Stimulated activated CD4-positive, alpha-beta T cell treated with anti-CD3 and anti-CD28 coated beads, Interleukin-1b, Interleukin-23, amount 100 ng/mL, for 24 hours (primary cell): ENCODE measurements at regions not wholly inside any gene's neighbourhood (a gene's known extent, or its start where the extent isn't known, plus 50 kb on each side); places are given as distances from the start of the nearest gene placed in this dataset.
"Not testable (repeated sequence)": the region's sequence is repeated elsewhere in the genome, so short reads cannot be mapped to it uniquely, and the experiment has no call there.

ENCODE experiments used
- DNase-seq, 4 experiments: peaks; one replicate each; pipeline ENCODE4 v3.0.0-alpha.2; 2020; ENCODE audit warnings: low read depth in 4 of 4, low spot score in 1 of 4

DNA sequence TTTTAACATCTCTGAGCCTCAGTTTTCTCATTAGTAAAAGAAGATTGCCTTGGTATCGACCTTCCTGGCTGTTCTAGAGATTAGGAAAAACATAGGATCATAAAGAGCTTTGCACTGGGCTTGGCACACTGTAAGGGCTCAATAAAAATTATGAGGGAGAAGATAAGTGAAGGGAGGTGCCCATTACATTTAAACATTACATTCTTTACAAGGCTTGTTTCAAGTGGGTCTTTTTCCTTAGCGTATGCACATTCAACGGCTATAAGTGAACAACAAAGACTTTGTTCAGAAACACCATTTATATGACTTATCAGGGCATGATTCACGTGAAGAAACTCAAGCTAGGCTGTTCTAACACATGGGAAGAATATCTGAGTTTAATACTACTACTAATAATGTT lies 351.9 kb upstream of the NPVF start:
- no peak for DNase-seq

DNA sequence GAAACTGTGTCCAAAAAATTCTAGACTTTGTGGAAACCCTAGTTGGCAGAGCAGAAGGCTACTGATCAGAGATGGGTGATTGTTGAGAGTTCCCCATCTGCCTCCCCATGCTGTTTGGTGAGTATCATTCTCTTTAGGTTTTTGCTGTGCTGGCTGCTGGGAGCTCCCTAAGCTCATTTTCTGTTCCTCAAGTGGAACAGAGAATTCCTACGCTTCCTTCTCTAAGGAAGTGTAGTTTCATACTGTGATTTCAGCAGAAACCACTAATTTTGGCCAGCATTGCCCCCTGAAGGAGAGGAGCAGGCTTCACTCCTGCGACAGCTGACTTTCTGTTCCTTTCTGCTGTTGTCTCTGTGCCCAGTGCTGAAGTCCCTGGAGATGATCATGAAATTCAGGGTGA lies 355.3 kb upstream of the NPVF start:
- DNase-seq, result no peak

DNA sequence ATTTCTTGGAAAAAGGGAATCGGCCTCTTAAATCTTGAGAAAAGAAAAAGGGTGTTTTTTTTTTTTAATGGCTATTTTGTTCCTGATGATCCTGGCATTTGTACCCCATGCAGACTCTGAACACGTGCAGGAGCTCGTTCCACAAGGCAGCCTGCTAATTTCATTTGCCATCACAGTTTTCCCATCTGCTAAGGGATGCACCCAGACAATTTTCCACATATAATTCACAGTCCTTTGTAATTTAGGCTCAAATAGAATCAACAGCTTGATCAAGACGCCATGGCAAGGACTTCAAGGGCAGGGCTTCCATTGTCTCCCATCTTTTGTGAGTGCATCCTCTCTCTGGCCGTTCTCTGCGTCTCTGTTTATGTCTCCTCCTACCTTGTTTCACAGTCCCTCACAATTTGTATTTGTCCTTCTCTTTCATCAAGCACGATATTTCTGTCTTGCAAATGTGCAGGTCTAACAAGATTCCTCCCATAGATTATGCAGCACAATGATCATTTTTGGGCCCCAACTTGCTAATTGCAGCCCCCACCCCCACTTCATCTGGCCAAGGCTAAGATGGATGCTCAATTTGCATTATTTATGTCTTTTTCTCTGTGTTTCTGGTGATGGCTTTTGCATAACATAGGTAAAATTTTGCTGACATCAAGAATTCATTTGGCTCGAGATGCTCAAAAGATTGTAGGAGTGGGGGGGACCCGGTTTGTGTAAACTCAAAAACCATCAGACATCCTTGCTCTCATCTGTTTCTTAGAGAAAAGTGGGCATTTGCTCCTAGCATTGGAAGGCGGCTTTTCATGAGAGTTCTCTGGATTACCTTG lies 356.0 kb upstream of the NPVF start:
- no peak for DNase-seq

- no peak for DNase-seq
Measured at GRCh38 chr7:25586513-25586912, 358.2 kb upstream of the NPVF start.

DNA sequence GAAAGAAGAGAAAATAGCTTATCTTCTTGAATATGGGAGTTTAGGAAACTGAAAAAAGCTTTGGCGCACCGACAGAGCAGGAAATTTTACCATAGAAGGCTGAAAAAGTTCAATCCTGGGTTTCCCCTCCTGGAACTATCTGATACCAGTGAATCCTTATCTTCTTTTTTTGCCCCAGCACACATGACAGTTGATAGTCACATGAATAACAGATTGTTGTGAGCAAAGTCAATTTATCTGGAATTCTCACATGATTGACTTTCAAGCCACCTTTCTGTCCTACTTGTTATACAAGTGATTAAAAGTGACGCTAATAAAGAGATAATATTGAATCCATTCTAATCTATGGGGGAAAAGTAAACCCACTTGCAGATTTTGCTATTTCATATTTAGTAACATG lies 365.8 kb upstream of the NPVF start:
- DNase-seq, result no peak

DNA sequence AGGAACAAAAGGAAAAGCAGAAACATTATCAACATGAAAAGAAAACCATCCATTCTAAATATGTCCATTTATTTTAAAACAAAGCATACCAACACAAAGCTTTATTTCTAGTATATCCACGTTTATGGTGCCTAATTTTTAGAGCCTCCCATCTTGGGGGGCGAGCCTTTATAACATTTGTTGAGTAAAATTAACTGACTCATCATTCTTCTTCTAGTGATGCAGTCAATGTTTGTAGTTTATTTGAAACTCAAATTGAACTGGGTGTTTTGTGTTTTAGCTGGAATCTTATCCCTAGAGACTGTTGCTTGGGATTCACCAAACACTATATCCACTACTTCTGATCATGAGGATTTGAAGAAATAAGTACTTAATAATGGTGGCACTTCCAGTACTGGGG lies 366.4 kb upstream of the NPVF start:
- DNase-seq, result no peak

GRCh38 chr7:25595996-25596395 lies 367.7 kb upstream of the NPVF start:
- no peak for DNase-seq

DNA sequence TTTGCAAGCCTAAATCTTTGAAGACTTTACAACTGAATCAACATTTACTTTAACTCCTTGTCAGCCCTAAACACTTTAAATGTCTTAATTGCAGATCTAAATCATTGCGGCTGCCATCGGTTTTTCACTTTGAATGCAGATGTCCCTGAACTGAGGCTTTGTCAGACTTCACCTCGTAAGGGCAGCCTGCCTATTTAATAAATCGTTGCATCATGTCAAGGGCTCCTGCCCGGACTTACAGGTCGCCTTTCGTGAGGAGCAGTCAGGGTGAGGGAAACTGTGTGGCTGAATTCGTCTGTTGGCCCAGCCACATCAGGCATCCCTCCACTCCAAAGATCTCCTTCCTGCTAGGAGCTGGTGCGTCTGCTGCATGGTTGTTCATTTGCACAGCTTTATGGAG lies 368.2 kb upstream of the NPVF start:
- no peak for DNase-seq

DNA sequence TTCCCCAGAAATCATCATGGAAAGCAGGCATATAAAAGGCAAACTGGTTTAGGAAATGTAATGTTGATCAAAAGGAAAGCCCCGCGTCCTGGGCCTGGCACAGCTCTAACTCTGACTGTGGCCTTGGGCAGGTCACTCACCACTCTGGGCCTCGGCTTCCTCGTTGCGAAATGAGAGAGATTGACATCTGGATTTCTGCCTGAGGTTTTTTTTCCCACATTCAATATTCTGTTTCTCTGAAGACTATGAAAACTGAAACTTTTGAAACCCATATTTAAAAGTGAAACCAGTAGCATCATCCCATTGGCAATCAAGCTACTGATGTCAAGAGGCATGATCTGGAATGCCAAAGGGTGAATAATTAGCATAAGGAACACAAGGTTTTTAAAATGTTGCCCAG lies 369.7 kb upstream of the NPVF start:
- DNase-seq, result no peak

DNA sequence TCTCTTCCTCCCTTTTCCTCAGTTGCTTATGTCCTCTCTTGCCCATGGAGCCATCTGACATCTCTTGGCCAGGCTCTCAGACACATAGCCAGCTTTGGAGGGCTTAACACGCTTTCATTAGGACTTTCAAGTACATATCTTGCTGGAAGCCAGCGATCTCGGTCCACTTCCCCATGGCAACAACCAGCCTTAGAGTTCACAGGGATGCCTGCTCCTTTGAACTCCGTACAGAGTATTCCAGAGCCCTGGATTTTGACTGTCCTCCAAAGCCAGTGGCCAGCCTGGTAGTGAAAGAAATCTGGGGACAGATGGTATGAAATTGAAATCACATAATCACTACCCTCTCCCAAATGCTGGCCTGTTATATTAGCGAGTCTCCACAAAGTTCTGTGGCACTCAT lies 370.5 kb upstream of the NPVF start:
- DNase-seq, result no peak

DNA sequence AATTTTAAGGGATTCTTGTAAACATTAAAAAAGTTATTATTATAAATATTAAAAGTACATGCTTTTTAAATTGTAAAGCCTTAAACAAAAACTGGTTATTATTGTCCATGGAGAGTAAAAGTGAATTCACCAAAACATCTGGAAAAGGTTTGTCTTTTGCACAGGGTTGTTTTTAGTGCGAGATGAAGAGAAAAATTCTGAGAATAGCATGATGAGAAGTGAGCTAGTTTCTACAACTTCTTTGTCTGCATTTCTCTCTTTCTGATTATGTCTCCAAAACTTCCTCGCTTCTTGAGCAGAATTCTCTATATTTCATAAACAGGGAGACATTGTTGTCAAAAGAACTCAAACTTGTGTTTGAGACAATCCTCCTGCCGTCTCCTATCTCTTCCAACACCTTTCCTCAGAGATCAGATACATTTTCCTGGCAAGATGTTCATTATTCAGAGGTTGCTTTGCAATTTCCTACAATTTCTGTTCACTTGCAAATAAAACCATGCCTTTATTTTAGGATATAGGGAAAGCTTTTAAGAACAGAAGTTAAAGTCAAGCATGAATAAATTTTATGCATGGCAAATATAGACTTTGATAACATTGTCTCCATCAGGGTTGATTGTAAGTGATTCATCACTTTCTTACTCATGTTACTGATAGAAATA lies 372.1 kb upstream of the NPVF start:
- DNase-seq, result no peak

DNA sequence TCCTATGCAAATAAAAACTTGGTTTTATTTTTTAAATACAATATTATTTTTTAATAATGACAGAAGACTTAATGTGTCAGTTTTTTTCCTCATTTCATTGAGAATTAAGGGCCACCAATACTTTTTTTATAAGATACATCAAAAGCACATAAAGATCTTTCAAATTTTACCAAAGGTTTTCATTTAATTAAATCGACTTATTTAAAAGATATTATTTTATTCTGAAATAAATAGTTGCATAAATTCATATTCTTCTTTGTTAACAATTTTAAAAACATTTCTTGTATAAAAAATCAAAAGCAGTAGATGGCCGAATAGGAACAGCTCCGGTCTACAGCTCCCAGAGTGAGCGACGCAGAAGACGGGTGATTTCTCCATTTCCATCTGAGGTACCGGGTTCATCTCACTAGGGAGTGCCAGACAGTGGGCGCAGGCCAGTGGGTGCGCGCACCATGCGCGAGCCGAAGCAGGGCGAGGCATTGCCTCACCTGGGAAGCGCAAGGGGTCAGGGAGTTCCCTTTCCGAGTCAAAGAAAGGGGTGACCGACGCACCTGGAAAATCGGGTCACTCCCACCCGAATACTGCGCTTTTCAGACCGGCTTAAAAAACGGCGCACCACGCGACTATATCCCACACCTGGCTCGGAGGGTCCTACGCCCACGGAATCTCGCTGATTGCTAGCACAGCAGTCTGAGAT lies 374.6 kb upstream of the NPVF start:
- DNase-seq, result not testable (repeated sequence)

DNA sequence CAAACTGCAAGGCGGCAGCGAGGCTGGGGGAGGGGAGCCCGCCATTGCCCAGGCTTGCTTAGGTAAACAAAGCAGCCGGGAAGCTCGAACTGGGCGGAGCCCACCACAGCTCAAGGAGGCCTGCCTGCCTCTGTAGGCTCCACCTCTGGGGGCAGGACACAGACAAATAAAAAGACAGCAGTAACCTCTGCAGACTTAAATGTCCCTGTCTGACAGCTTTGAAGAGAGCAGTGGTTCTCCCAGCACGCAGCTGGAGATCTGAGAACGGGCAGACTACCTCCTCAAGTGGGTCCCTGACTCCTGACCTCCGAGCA lies 375.1 kb upstream of the NPVF start:
- DNase-seq, result not testable (repeated sequence)

DNA sequence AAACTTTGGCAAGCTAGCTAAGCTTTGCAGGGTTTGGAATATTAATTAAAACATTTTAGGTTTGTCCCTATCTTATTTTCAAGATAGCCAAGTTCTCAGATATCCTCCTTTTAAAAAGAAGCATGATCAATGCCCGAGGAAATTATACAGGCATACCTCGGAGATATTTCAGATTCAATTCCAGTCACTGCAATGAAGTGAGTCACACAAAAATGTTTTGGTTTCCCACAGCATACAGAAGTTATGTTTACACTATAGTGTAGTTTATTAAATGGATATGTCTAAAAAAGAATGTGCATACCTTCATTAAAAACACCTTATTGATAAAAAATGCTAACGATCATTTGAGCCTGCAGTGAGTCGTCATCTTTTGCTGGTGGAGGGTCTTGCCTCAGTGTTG lies 382.9 kb upstream of the NPVF start:
- DNase-seq, result no peak

- DNase-seq, result no peak
Measured at GRCh38 chr7:25613912-25614311, 385.6 kb upstream of the NPVF start.

DNA sequence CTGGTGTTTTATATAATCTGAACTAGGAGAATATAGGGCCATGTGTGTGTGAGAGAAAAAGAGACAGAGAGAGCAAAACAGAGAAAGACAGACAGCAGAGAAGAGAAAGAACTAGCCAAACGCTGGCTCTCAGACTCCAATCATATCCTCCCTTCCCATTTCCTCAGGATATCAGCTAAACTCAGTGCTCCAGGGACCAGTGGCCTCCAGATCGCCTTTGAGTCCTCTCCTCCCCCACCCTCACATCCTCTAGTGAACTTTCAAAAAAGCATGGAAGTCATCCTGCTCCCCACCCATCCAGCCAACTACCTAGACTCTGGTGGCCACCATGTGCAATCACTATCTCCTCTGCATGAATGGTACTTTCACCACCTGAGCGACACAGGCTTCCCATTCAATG lies 386.1 kb upstream of the NPVF start:
- no peak for DNase-seq

- DNase-seq, result no peak
Measured at GRCh38 chr7:25615003-25615402, 386.7 kb upstream of the NPVF start.

DNA sequence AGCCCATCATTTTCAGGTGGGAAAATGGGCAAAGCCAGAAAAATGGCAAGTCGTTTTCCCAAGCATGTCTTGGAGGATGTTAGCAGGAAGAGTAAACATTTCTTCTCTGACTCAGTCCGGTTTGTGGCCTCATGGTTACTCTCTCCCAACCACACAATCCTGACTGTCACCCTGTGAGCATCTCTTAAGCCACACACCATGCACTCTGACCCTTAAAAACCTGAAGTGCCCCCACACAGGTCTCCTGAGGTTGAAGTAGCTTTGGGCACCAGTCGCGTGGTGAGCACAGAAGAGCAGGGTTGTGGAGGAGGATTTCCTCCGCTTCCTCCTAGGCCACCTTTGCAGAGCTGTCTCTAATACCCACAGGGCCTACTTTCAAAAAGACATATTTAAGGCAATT lies 387.3 kb upstream of the NPVF start:
- DNase-seq, result no peak

DNA sequence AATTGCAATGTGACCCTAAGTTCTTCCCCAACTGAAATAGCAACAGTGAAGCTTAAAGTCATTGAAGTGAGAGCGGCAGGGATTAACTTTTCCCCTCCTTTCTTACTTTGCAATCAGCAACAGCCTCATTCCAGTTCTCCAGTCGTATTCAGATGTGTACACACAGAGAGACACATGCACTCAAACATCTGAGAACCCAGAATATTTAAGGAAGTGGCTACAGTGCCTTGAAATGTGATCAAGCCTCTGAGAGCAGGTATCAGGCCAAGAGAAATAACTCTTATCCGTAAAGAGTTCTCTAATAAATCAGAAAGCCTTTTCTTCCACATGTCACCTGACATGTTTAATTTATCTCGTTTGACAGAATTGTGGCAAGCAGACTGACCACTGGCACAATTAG lies 388.9 kb upstream of the NPVF start:
- DNase-seq, result no peak

GRCh38 chr7:25617673-25618072 lies 389.4 kb upstream of the NPVF start:
- DNase-seq, result no peak

DNA sequence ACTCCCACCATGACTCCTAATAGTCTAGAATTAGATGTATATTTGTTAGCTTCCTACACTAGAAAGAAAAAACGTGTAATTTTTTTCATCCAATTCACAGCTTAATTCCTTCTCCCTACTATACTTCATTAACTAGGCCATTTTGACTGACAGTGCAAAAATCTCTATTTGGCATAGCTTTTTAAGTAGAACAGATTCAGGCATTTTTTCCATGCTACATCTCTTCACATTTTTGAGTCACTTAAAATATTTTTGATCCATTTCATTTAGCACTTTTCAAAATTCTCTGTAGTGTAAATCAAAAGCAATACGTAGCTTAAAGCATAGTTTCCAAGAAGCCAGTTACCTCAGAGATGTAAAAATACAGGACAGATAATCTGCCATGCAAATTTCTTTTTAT lies 391.1 kb upstream of the NPVF start:
- DNase-seq, result no peak

DNA sequence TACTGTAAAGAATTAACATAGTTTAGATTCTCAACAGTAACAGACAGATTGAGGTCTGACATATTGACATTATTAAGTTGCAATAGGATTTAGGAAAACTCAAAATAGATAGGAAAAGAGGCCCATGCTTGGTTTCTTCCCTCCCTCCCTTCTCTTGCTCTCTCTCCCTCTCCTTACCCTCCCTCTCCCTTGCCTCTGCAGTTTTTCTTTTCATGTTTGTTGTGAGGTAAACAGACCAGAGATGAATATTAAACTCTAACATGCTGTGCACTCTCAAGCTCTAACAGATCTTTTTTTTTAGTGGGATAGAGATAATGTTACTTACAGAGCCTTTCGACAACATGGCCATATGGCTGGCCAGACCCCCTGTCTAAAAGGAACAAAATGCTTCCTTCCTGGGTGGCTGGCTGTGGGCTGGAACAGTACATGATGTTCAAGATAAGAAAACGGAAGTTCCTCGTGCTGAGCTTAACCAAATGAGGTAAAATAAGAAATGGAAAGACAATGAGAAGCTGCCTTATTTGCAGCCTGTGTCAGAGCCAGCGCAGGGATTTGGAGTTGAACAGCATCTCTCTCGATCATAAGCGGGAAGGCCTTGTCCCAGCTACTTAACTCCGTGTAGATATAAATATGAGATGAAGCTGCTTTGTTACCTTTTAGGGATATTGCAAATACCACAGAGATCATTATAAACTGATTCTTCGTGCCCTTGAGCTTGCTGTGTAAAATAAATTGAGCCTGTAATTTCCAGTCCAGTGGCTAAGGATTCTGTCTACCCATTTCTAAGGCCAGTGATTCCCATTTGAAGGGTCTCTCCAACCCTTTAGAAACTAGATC lies 391.9 kb upstream of the NPVF start:
- DNase-seq, result no peak
